ENCODE measurements at regions not wholly inside any gene's neighbourhood (a gene's known extent, or its start where the extent isn't known, plus 50 kb on each side); places are given as distances from the start of the nearest gene placed in this dataset.
"Not testable (repeated sequence)": the region's sequence is repeated elsewhere in the genome, so short reads cannot be mapped to it uniquely, and the experiment has no call there.

DNA sequence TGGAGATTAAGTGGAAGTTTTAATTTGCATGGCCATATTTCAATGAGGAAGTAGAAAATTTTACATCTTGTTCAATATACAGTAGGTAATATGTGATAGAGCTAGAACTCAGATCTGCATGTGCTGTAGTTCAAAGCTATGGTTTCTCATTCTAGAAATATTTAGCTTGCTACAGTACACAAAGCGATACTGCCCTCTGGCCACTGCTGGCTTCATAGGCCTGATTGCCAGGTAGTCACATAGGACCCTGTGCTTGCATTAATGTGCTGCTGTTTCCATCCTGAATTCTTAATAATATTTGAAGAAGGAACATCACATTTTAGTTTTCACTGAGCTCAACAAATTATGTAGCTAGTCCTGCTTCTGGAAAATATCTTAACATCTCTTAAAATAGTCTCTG is 87.0 kb downstream of the PLSCR2 start:
- peaks cover 12% of the 10 kb centered on the region for H3K9me3 Mint-ChIP-seq
- peaks cover 11% of the 10 kb centered on the region for H3K4me1 Mint-ChIP-seq (ENCODE audit: low read depth)
- intact Hi-C loops (cut with micrococcal nuclease), result no loop called here
- no peaks in the 10 kb centered on the region for H3K36me3 Mint-ChIP-seq (ENCODE audit: low read depth)
- H3K4me3 Mint-ChIP-seq, result no peak overlapping the region
- H3K27ac Mint-ChIP-seq, result no peak overlapping the region
- H3K27me3 Mint-ChIP-seq, result no peaks in the 10 kb centered on the region

DNA sequence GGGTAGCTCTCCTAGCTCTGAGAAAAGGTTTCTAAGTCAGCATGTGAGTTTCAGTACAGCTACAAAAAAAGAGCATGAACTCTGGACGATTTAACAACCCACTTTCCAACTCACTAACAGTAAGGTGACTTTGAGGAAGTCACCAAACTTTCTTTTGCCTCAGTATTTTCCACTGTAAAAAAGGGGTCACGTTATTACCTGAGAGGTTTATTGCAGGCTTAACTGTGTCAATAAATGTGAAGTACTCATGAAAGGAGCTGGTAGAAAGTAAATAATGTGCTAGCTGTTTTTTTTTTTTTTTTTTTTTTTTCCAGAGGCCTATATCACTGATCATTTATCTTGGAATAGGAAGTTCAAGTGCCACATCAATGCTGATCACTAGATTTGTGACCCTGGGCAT is 89.3 kb downstream of the PLSCR2 start:
- Mint-ChIP-seq H3K36me3 (ENCODE audit: low read depth) (no peaks in the 10 kb centered on the region), H3K27me3 (no peaks in the 10 kb centered on the region), H3K4me3 (no peak overlapping the region), H3K27ac (no peak overlapping the region), H3K4me1 (ENCODE audit: low read depth) (peaks cover 7% of the 10 kb centered on the region), H3K9me3 (peaks cover 12% of the 10 kb centered on the region)
- intact Hi-C loops (cut with micrococcal nuclease), result no loop called here

DNA sequence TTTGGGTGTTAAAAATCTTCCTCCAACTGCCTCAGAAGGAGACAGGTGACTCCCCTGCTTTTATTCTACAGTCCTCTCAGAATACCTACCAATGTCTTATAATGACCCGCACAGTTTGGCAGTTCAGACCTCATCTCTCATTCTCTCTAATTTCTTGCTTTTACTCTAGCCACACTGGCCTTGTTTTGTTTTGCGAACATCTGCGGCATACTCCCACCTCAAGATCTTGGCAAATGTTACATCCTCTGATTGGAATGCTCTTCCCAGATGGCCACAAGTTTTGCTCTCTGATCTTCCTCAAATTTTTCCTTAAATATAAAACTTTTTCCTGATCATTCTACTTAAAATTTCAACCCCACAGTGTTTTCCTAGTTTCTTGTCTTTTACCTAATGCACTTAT is 94.1 kb downstream of the PLSCR2 start:
- no peaks in the 10 kb centered on the region for H3K27me3 Mint-ChIP-seq
- H3K4me1 Mint-ChIP-seq (ENCODE audit: low read depth), result peaks cover 7% of the 10 kb centered on the region
- no peaks in the 10 kb centered on the region for H3K36me3 Mint-ChIP-seq (ENCODE audit: low read depth)
- H3K9me3 Mint-ChIP-seq, result peaks cover 35% of the 10 kb centered on the region
- intact Hi-C loops (cut with micrococcal nuclease), result no loop called here
- H3K4me3 Mint-ChIP-seq, result no peak overlapping the region
- H3K27ac Mint-ChIP-seq, result no peak overlapping the region

DNA sequence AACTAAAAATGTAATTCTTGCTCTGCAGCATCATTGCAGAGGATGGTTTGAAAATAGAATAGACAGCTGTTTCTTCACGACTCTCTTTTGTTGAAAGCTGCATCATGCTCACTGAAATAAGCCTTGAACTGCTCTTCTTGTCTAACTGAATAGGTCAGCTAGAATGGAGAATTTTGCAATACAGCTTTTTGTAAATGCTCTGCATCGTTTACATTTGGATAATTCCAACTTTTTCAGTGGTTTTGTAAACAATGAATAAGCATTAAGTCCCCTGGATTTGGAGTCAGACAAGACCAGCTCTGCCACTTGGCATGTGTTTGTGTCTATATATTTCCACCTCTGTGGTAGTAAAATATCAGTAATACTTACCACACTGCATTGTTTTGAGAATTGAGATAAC is 95.2 kb downstream of the PLSCR2 start:
- intact Hi-C loops (cut with micrococcal nuclease), result no loop called here
- Mint-ChIP-seq H3K9me3 (peaks cover 35% of the 10 kb centered on the region), H3K4me1 (ENCODE audit: low read depth) (peaks cover 7% of the 10 kb centered on the region), H3K36me3 (ENCODE audit: low read depth) (no peaks in the 10 kb centered on the region), H3K27ac (no peak overlapping the region), H3K4me3 (no peak overlapping the region), H3K27me3 (no peaks in the 10 kb centered on the region)

DNA sequence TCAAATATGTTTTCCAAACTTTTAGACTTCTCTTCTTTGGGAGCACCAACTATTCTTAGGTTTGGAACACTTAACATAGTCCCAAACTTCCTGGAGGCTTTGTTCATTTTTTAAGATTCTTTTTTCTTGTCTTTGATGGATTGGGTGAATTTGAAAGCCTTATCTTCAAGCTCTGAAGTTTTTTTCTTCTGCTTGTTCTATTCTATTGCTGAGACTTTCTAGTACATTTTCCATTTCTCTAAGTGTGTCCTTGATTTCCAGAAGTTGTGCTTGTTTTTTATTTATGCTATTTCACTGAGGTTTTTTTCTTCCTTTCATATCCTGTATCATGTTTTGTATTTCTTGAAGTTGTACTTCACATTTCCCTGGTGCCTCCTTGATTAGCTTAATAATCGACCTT is 97.5 kb downstream of the PLSCR2 start:
- Mint-ChIP-seq H3K27ac (no peak overlapping the region), H3K4me1 (ENCODE audit: low read depth) (no peaks in the 10 kb centered on the region), H3K36me3 (ENCODE audit: low read depth) (no peaks in the 10 kb centered on the region), H3K4me3 (no peak overlapping the region), H3K27me3 (no peaks in the 10 kb centered on the region), H3K9me3 (peaks cover 22% of the 10 kb centered on the region)
- intact Hi-C loops (cut with micrococcal nuclease), result no loop called here

DNA sequence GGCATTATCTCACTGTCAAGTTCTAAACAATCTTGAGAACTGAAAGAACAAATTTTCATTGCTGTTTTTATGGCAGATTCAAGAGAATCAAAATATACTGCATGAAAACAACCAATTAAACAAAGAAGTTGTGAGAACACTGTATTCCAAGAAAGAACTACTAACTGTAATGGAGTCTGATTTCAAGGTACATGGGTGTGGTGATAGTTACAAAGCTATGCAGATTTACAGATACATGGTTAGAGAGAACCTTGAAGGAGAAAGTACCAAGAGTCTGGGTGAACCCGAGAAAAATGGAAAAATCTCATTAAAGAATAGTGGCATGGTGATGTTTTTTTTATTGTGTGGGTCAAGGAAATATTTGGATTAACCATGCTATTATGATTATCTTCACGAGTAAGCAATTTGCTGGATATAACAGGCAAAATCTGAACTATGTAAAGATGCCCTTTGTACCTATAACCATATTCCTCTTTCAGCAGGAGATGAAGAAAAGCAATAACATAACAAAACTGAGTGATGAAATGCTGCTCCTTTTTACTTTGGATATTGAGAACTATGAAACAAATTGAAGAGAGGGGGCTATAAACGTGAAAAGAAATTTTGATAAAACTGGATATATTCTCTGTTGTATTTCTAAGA is 100.4 kb downstream of the PLSCR2 start:
- intact Hi-C loops (cut with micrococcal nuclease), result no loop called here
- no peak overlapping the region for H3K27ac Mint-ChIP-seq
- no peaks in the 10 kb centered on the region for H3K27me3 Mint-ChIP-seq
- H3K4me3 Mint-ChIP-seq, result no peak overlapping the region
- H3K4me1 Mint-ChIP-seq (ENCODE audit: low read depth), result no peaks in the 10 kb centered on the region
- H3K36me3 Mint-ChIP-seq (ENCODE audit: low read depth), result no peaks in the 10 kb centered on the region
- H3K9me3 Mint-ChIP-seq, result peaks cover 22% of the 10 kb centered on the region

GRCh38 chr3:146359841-146360240 is 108.9 kb upstream of the PLSCR4 start:
- H3K36me3 Mint-ChIP-seq (ENCODE audit: low read depth), result no peaks in the 10 kb centered on the region
- H3K4me1 Mint-ChIP-seq (ENCODE audit: low read depth), result no peaks in the 10 kb centered on the region

GRCh38 chr3:146354421-146354820 is 103.5 kb upstream of the PLSCR4 start:
- H3K27ac Mint-ChIP-seq; H3K4me3 Mint-ChIP-seq; H3K36me3 Mint-ChIP-seq (ENCODE audit: low read depth); intact Hi-C loops (cut with micrococcal nuclease); H3K4me1 Mint-ChIP-seq (ENCODE audit: low read depth); H3K27me3 Mint-ChIP-seq: not testable (repeated sequence)
- peaks cover 13% of the 10 kb centered on the region for H3K9me3 Mint-ChIP-seq

More at GRCh38 chr3:146359841-146360240, 108.9 kb upstream of the PLSCR4 start:
- intact Hi-C loops (cut with micrococcal nuclease), result no loop called here
- no peak overlapping the region for H3K4me3 Mint-ChIP-seq
- no peak overlapping the region for H3K27ac Mint-ChIP-seq
- no peaks in the 10 kb centered on the region for H3K27me3 Mint-ChIP-seq
- peaks cover 6% of the 10 kb centered on the region for H3K9me3 Mint-ChIP-seq

- Mint-ChIP-seq H3K27me3 (no peaks in the 10 kb centered on the region), H3K9me3 (peaks cover 13% of the 10 kb centered on the region), H3K36me3 (ENCODE audit: low read depth) (no peaks in the 10 kb centered on the region), H3K27ac (no peak overlapping the region), H3K4me1 (ENCODE audit: low read depth) (no peaks in the 10 kb centered on the region), H3K4me3 (no peak overlapping the region)
- intact Hi-C loops (cut with micrococcal nuclease), result no loop called here
Measured at GRCh38 chr3:146350852-146351251, 99.9 kb upstream of the PLSCR4 start.

- intact Hi-C loops (cut with micrococcal nuclease), result no loop called here
- H3K4me3 Mint-ChIP-seq, result no peak overlapping the region
- H3K27me3 Mint-ChIP-seq, result no peaks in the 10 kb centered on the region
- H3K36me3 Mint-ChIP-seq (ENCODE audit: low read depth), result no peaks in the 10 kb centered on the region
- H3K4me1 Mint-ChIP-seq (ENCODE audit: low read depth), result no peaks in the 10 kb centered on the region
- no peak overlapping the region for H3K27ac Mint-ChIP-seq
- no peaks in the 10 kb centered on the region for H3K9me3 Mint-ChIP-seq
Measured at GRCh38 chr3:146345900-146346299, 95.0 kb upstream of the PLSCR4 start.

GRCh38 chr3:146343551-146343950 is 92.6 kb upstream of the PLSCR4 start:
- Mint-ChIP-seq H3K27ac (no peak overlapping the region), H3K9me3 (no peaks in the 10 kb centered on the region), H3K27me3 (no peaks in the 10 kb centered on the region), H3K4me3 (no peak overlapping the region), H3K4me1 (ENCODE audit: low read depth) (no peaks in the 10 kb centered on the region), H3K36me3 (ENCODE audit: low read depth) (no peaks in the 10 kb centered on the region)
- intact Hi-C loops (cut with micrococcal nuclease), result no loop called here

- Mint-ChIP-seq H3K27me3 (no peaks in the 10 kb centered on the region), H3K4me3 (no peak overlapping the region), H3K27ac (no peak overlapping the region), H3K4me1 (ENCODE audit: low read depth) (no peaks in the 10 kb centered on the region), H3K36me3 (ENCODE audit: low read depth) (no peaks in the 10 kb centered on the region), H3K9me3 (no peaks in the 10 kb centered on the region)
- intact Hi-C loops (cut with micrococcal nuclease), result no loop called here
Measured at GRCh38 chr3:146342989-146343388, 92.1 kb upstream of the PLSCR4 start.

GRCh38 chr3:146339349-146339748 is 88.4 kb upstream of the PLSCR4 start:
- no peak overlapping the region for H3K27ac Mint-ChIP-seq
- no peak overlapping the region for H3K4me3 Mint-ChIP-seq
- no peaks in the 10 kb centered on the region for H3K9me3 Mint-ChIP-seq
- H3K27me3 Mint-ChIP-seq, result no peaks in the 10 kb centered on the region
- intact Hi-C loops (cut with micrococcal nuclease), result no loop called here
- no peaks in the 10 kb centered on the region for H3K4me1 Mint-ChIP-seq (ENCODE audit: low read depth)
- H3K36me3 Mint-ChIP-seq (ENCODE audit: low read depth), result no peaks in the 10 kb centered on the region

- no peaks in the 10 kb centered on the region for H3K9me3 Mint-ChIP-seq
- no peak overlapping the region for H3K27ac Mint-ChIP-seq
- H3K36me3 Mint-ChIP-seq (ENCODE audit: low read depth), result no peaks in the 10 kb centered on the region
- H3K27me3 Mint-ChIP-seq, result no peaks in the 10 kb centered on the region
- no peaks in the 10 kb centered on the region for H3K4me1 Mint-ChIP-seq (ENCODE audit: low read depth)
- intact Hi-C loops (cut with micrococcal nuclease), result no loop called here
- no peak overlapping the region for H3K4me3 Mint-ChIP-seq
Measured at GRCh38 chr3:146337991-146338390, 87.1 kb upstream of the PLSCR4 start.

GRCh38 chr3:146335386-146335785 is 84.5 kb upstream of the PLSCR4 start:
- H3K27me3 Mint-ChIP-seq, result no peaks in the 10 kb centered on the region
- no peaks in the 10 kb centered on the region for H3K9me3 Mint-ChIP-seq
- no peak overlapping the region for H3K27ac Mint-ChIP-seq
- H3K36me3 Mint-ChIP-seq (ENCODE audit: low read depth), result no peaks in the 10 kb centered on the region
- H3K4me3 Mint-ChIP-seq, result no peak overlapping the region
- intact Hi-C loops (cut with micrococcal nuclease), result no loop called here
- no peaks in the 10 kb centered on the region for H3K4me1 Mint-ChIP-seq (ENCODE audit: low read depth)
